ENCODE measurements at regions not wholly inside any gene's neighbourhood (a gene's known extent, or its start where the extent isn't known, plus 50 kb on each side); places are given as distances from the start of the nearest gene placed in this dataset.

GRCh38 chr3:6204891-6205290 lies 656.0 kb upstream of the GRM7 start:
- no peak for DNase-seq (ENCODE audit: low read depth)
- no peaks in the 10 kb centered on the region for H3K36me3 Mint-ChIP-seq (ENCODE audit: low read depth, unreplicated experiment)
- FAIRE-seq, result no peak
- Histone ChIP-seq H3K9me3 (ENCODE audit: insufficient read depth, low read depth, low read length) (no peaks in the 10 kb centered on the region), H3K9ac (ENCODE audit: low read length) (no peak overlapping the region), H3K79me2 (ENCODE audit: insufficient read depth, low read length) (no peaks in the 10 kb centered on the region), H3K4me1 (ENCODE audit: insufficient read depth, low read length) (no peaks in the 10 kb centered on the region), H3K36me3 (ENCODE audit: insufficient read depth, low read length) (no peaks in the 10 kb centered on the region), H3K27me3 (ENCODE audit: insufficient read depth, low read length) (no peaks in the 10 kb centered on the region), H3K4me2 (ENCODE audit: low read length) (no peak overlapping the region), H4K20me1 (ENCODE audit: insufficient read depth, low read length) (no peaks in the 10 kb centered on the region), H3K27ac (ENCODE audit: low read depth, low read length) (no peak overlapping the region), H2AFZ (ENCODE audit: low read depth, low read length) (no peak overlapping the region), H3K4me3 (ENCODE audit: insufficient read depth, low read depth, low read length) (no peak overlapping the region)
- no peak for TF ChIP-seq CTCF (IDR thresholded peaks at IDR 0.05; ENCODE audit: insufficient read depth, low read depth, low read length)
- TF ChIP-seq EZH2 (IDR thresholded peaks at IDR 0.05; ENCODE audit: insufficient read depth, low read length), result no peak
- H3K27ac Mint-ChIP-seq (ENCODE audit: unreplicated experiment), result no peak overlapping the region
- H3K27me3 Mint-ChIP-seq (ENCODE audit: low read depth, unreplicated experiment), result no peaks in the 10 kb centered on the region
- H3K4me3 Mint-ChIP-seq (ENCODE audit: unreplicated experiment), result no peak overlapping the region
- H3K9me3 Mint-ChIP-seq (ENCODE audit: unreplicated experiment), result peaks cover 2% of the 10 kb centered on the region
- H3K4me1 Mint-ChIP-seq (ENCODE audit: low read depth, unreplicated experiment), result no peaks in the 10 kb centered on the region

- H3K27me3 Mint-ChIP-seq (ENCODE audit: low read depth, unreplicated experiment), result no peaks in the 10 kb centered on the region
- H3K27ac Mint-ChIP-seq (ENCODE audit: unreplicated experiment), result no peak overlapping the region
- Histone ChIP-seq H3K27ac (ENCODE audit: low read depth, low read length) (no peak overlapping the region), H3K4me2 (ENCODE audit: low read length) (no peak overlapping the region), H4K20me1 (ENCODE audit: insufficient read depth, low read length) (no peaks in the 10 kb centered on the region), H2AFZ (ENCODE audit: low read depth, low read length) (no peak overlapping the region), H3K4me1 (ENCODE audit: insufficient read depth, low read length) (no peaks in the 10 kb centered on the region), H3K36me3 (ENCODE audit: insufficient read depth, low read length) (no peaks in the 10 kb centered on the region), H3K79me2 (ENCODE audit: insufficient read depth, low read length) (no peaks in the 10 kb centered on the region), H3K9ac (ENCODE audit: low read length) (no peak overlapping the region), H3K4me3 (ENCODE audit: insufficient read depth, low read depth, low read length) (no peak overlapping the region), H3K27me3 (ENCODE audit: insufficient read depth, low read length) (no peaks in the 10 kb centered on the region), H3K9me3 (ENCODE audit: insufficient read depth, low read depth, low read length) (no peaks in the 10 kb centered on the region)
- DNase-seq (ENCODE audit: low read depth) (no peak), FAIRE-seq (no peak)
- no peak overlapping the region for H3K4me3 Mint-ChIP-seq (ENCODE audit: unreplicated experiment)
- no peaks in the 10 kb centered on the region for H3K4me1 Mint-ChIP-seq (ENCODE audit: low read depth, unreplicated experiment)
- H3K9me3 Mint-ChIP-seq (ENCODE audit: unreplicated experiment), result no peaks in the 10 kb centered on the region
- H3K36me3 Mint-ChIP-seq (ENCODE audit: low read depth, unreplicated experiment), result no peaks in the 10 kb centered on the region
- TF ChIP-seq CTCF (IDR thresholded peaks at IDR 0.05; ENCODE audit: insufficient read depth, low read depth, low read length), result no peak
- no peak for TF ChIP-seq EZH2 (IDR thresholded peaks at IDR 0.05; ENCODE audit: insufficient read depth, low read length)
Measured at GRCh38 chr3:6216135-6217026, 644.5 kb upstream of the GRM7 start.

- DNase-seq (ENCODE audit: low read depth) (no peak), FAIRE-seq (no peak)
- Mint-ChIP-seq H3K27ac (ENCODE audit: unreplicated experiment) (no peak overlapping the region), H3K4me3 (ENCODE audit: unreplicated experiment) (no peak overlapping the region), H3K9me3 (ENCODE audit: unreplicated experiment) (no peaks in the 10 kb centered on the region), H3K36me3 (ENCODE audit: low read depth, unreplicated experiment) (no peaks in the 10 kb centered on the region), H3K4me1 (ENCODE audit: low read depth, unreplicated experiment) (no peaks in the 10 kb centered on the region), H3K27me3 (ENCODE audit: low read depth, unreplicated experiment) (no peaks in the 10 kb centered on the region)
- H3K4me3 ChIP-seq (ENCODE audit: insufficient read depth, low read depth, low read length), result no peak overlapping the region
- H4K20me1 ChIP-seq (ENCODE audit: insufficient read depth, low read length), result no peaks in the 10 kb centered on the region
- H3K9ac ChIP-seq (ENCODE audit: low read length), result no peak overlapping the region
- H3K4me1 ChIP-seq (ENCODE audit: insufficient read depth, low read length), result no peaks in the 10 kb centered on the region
- H3K27me3 ChIP-seq (ENCODE audit: insufficient read depth, low read length), result no peaks in the 10 kb centered on the region
- no peaks in the 10 kb centered on the region for H3K9me3 ChIP-seq (ENCODE audit: insufficient read depth, low read depth, low read length)
- H2AFZ ChIP-seq (ENCODE audit: low read depth, low read length), result no peak overlapping the region
- TF ChIP-seq CTCF (IDR thresholded peaks at IDR 0.05; ENCODE audit: insufficient read depth, low read depth, low read length), result no peak
- no peak for TF ChIP-seq EZH2 (IDR thresholded peaks at IDR 0.05; ENCODE audit: insufficient read depth, low read length)
- no peak overlapping the region for H3K4me2 ChIP-seq (ENCODE audit: low read length)
- no peaks in the 10 kb centered on the region for H3K79me2 ChIP-seq (ENCODE audit: insufficient read depth, low read length)
- no peak overlapping the region for H3K27ac ChIP-seq (ENCODE audit: low read depth, low read length)
- H3K36me3 ChIP-seq (ENCODE audit: insufficient read depth, low read length), result no peaks in the 10 kb centered on the region
Measured at GRCh38 chr3:6220447-6220846, 640.5 kb upstream of the GRM7 start.
